ENCODE measurements at regions not wholly inside any gene's neighbourhood (a gene's known extent, or its start where the extent isn't known, plus 50 kb on each side); places are given as distances from the start of the nearest gene placed in this dataset.

- Histone ChIP-seq H3K27ac (no peak overlapping the region), H3K9me3 (ENCODE audit: severe bottlenecking) (no peaks in the 10 kb centered on the region), H3K36me3 (no peaks in the 10 kb centered on the region), H3K27me3 (ENCODE audit: insufficient read depth, low read depth, severe bottlenecking) (no peaks in the 10 kb centered on the region), H3K4me3 (ENCODE audit: low read depth, low read length) (no peak overlapping the region)
- no peak for TF ChIP-seq CTCF (IDR thresholded peaks at IDR 0.05; ENCODE audit: low read depth, low read length)
- DNase-seq: no peak
These were observed 339.0 kb upstream of the CTNND2 start for GRCh38 chr5:12242950-12243888.

GRCh38 chr5:12237837-12238575 is 333.8 kb upstream of the CTNND2 start:
- H3K27ac ChIP-seq: no peak overlapping the region
- no peak for DNase-seq
- H3K4me3 ChIP-seq (ENCODE audit: low read depth, low read length): no peak overlapping the region
- H3K9me3 ChIP-seq (ENCODE audit: severe bottlenecking): no peaks in the 10 kb centered on the region
- no peak for TF ChIP-seq CTCF (IDR thresholded peaks at IDR 0.05; ENCODE audit: low read depth, low read length)
- H3K36me3 ChIP-seq: no peaks in the 10 kb centered on the region
- H3K27me3 ChIP-seq (ENCODE audit: insufficient read depth, low read depth, severe bottlenecking): no peaks in the 10 kb centered on the region

GRCh38 chr5:12230659-12231058 is 326.4 kb upstream of the CTNND2 start:
- DNase-seq: no peak
- Histone ChIP-seq H3K9me3 (ENCODE audit: severe bottlenecking) (no peaks in the 10 kb centered on the region), H3K36me3 (no peaks in the 10 kb centered on the region), H3K4me3 (ENCODE audit: low read depth, low read length) (no peak overlapping the region), H3K27me3 (ENCODE audit: insufficient read depth, low read depth, severe bottlenecking) (no peaks in the 10 kb centered on the region), H3K27ac (no peak overlapping the region)
- no peak for TF ChIP-seq CTCF (IDR thresholded peaks at IDR 0.05; ENCODE audit: low read depth, low read length)

GRCh38 chr5:12217039-12217438 is 312.8 kb upstream of the CTNND2 start:
- H3K27me3 ChIP-seq (ENCODE audit: insufficient read depth, low read depth, severe bottlenecking): no peaks in the 10 kb centered on the region
- TF ChIP-seq CTCF (IDR thresholded peaks at IDR 0.05; ENCODE audit: low read depth, low read length): no peak
- no peak overlapping the region for H3K4me3 ChIP-seq (ENCODE audit: low read depth, low read length)
- H3K27ac ChIP-seq: no peak overlapping the region
- DNase-seq: no peak
- H3K9me3 ChIP-seq (ENCODE audit: severe bottlenecking): no peaks in the 10 kb centered on the region
- H3K36me3 ChIP-seq: no peaks in the 10 kb centered on the region

GRCh38 chr5:12214267-12215015 is 310.2 kb upstream of the CTNND2 start:
- no peaks in the 10 kb centered on the region for H3K36me3 ChIP-seq
- DNase-seq: no peak
- H3K27me3 ChIP-seq (ENCODE audit: insufficient read depth, low read depth, severe bottlenecking): no peaks in the 10 kb centered on the region
- H3K9me3 ChIP-seq (ENCODE audit: severe bottlenecking): no peaks in the 10 kb centered on the region
- H3K4me3 ChIP-seq (ENCODE audit: low read depth, low read length): no peak overlapping the region
- TF ChIP-seq CTCF (IDR thresholded peaks at IDR 0.05; ENCODE audit: low read depth, low read length): no peak
- no peak overlapping the region for H3K27ac ChIP-seq

Measured in WERI-Rb-1 (cell line).